K562 (cell line): ENCODE measurements at regions not wholly inside any gene's neighbourhood (a gene's known extent, or its start where the extent isn't known, plus 50 kb on each side); places are given as distances from the start of the nearest gene placed in this dataset.
A peak's percentile ranks its signal among the peaks of the same experiment; 100 is the strongest.

ENCODE experiments used
- ATAC-seq: fragments of 200-7000 bp; cut with Tn5 transposase; 3 replicates; pipeline ENCODE4 v1.9.1; 2020; ENCODE audit warnings: moderate library complexity
- BruUV-seq: library from RNA; stranded (reverse); fragments of 400-500 nt; replicated peaks from 2 replicates; lab custom pipeline; 2021; lab: Mats Ljungman, UMichigan
- CTCF ChIA-PET: fragments of 300-600 bp; formaldehyde crosslinking; extraction: SDS; loops from one replicate; lab custom pipeline; 2021; ENCODE audit warnings: low intra/inter-chr PET ratio; lab: Yijun Ruan, JAX
- POLR2A ChIA-PET: fragments of 300-600, 350-650 bp; sonication (Branson Sonifier 250); formaldehyde crosslinking; extraction: SDS; loops from one replicate; lab custom pipeline; 2021; ENCODE audit warnings: antibody characterized with exemption, inconsistent platforms; lab: Yijun Ruan, JAX
- DNase-seq, 4 experiments: peaks; one replicate each; pipeline versions ENCODE4 v3.0.0 to v3.0.0-alpha.2; 2011 to 2018; ENCODE audit warnings: low spot score in 3 of 4, mixed read lengths in 3 of 4; ENCODE audit errors: extremely low read depth in 1 of 4
- FAIRE-seq: peaks from 2 replicates; lab custom pipeline; 2011; peaks lifted over from hg19 to GRCh38; lab: Jason Lieb, UNC
- H2AFZ ChIP-seq: 2 replicates; pipeline ENCODE4 v1.6.0; 2011; ENCODE audit warnings: low read depth, low read length, control low read depth, inconsistent platforms
- H3K27ac ChIP-seq: fragments of 200-600 bp; 3 replicates; pipeline ENCODE4 v1.8.0; 2011; ENCODE audit warnings: low read depth, mild to moderate bottlenecking, control low read depth, inconsistent platforms, low read length, moderate library complexity, mixed read lengths; ENCODE audit errors: extremely low read depth
- H3K27me3 ChIP-seq, 2 experiments: fragments of 300-600 bp in 1 of 2; 2 replicates in 1 of 2; 3 replicates in 1 of 2; pipeline versions ENCODE4 v1.6.0 to v1.8.0; 2011; ENCODE audit warnings: inconsistent platforms in 2 of 2, low read length in 2 of 2, mild to moderate bottlenecking in 1 of 2, mixed read lengths in 1 of 2, moderate library complexity in 1 of 2; ENCODE audit not compliant: control insufficient read depth in 2 of 2, insufficient read depth in 2 of 2
- H3K36me3 ChIP-seq: fragments of 300-600 bp; 3 replicates; pipeline ENCODE4 v1.8.0; 2011; ENCODE audit warnings: mild to moderate bottlenecking, low read length, inconsistent platforms; ENCODE audit not compliant: control insufficient read depth, insufficient read depth
- H3K4me1 ChIP-seq, 2 experiments: fragments of 200-600 bp in 1 of 2; replicated peaks in 1 of 2; 2 replicates in 1 of 2; 3 replicates in 1 of 2; pipeline versions ENCODE4 v1.5.1 to v1.8.0; 2011; ENCODE audit warnings: inconsistent platforms in 2 of 2, low read length in 2 of 2, mild to moderate bottlenecking in 1 of 2, mixed read lengths in 1 of 2, moderate library complexity in 1 of 2; ENCODE audit not compliant: control insufficient read depth in 2 of 2, insufficient read depth in 2 of 2
- H3K4me2 ChIP-seq: 2 replicates; pipeline ENCODE4 v1.6.1; 2011; ENCODE audit warnings: low read length, control low read depth, inconsistent platforms, mixed read lengths; ENCODE audit not compliant: insufficient read depth
- H3K4me3 ChIP-seq: fragments of 200-600 bp; sonication (generic), shearing (Covaris generic); 2 replicates; pipeline ENCODE4 v1.5.1; 2016; ENCODE audit warnings: control low read depth, inconsistent platforms
- H3K79me2 ChIP-seq: fragments of 200-600 bp; 3 replicates; pipeline ENCODE4 v1.8.0; 2011; ENCODE audit warnings: low read length, inconsistent platforms; ENCODE audit not compliant: control insufficient read depth, insufficient read depth
- H3K9ac ChIP-seq, 2 experiments: 2 replicates each; pipeline versions ENCODE4 v1.6.0 to v1.6.1; 2011; ENCODE audit warnings: low read depth in 2 of 2, low read length in 2 of 2, control low read depth in 1 of 2, inconsistent platforms in 1 of 2, mild to moderate bottlenecking in 1 of 2, mixed read lengths in 1 of 2; ENCODE audit not compliant: insufficient read depth in 1 of 2
- H3K9me1 ChIP-seq: one replicate; pipeline ENCODE4 v1.6.0; 2011; ENCODE audit warnings: inconsistent platforms, mild to moderate bottlenecking, low read length, moderate library complexity; ENCODE audit not compliant: control insufficient read depth, insufficient read depth
- H3K9me3 ChIP-seq: replicated peaks from 2 replicates; pipeline ENCODE4 v1.5.1; 2011; ENCODE audit warnings: low read depth, low read length, inconsistent platforms; ENCODE audit not compliant: control insufficient read depth, insufficient read depth
- H4K20me1 ChIP-seq: replicated peaks from 2 replicates; pipeline ENCODE4 v1.6.1; 2011; ENCODE audit warnings: low read length, inconsistent platforms, mixed read lengths; ENCODE audit not compliant: control insufficient read depth, insufficient read depth
- MECOM ChIP-seq: fragments of 250-450 bp; sonication (Bioruptor Pico); IDR thresholded peaks from 2 replicates; pipeline ENCODE4 v1.8.0; 2022; ENCODE audit warnings: inconsistent platforms
- MEF2D ChIP-seq: conservative IDR thresholded peaks from 2 replicates; pipeline ENCODE4 v1.6.1; 2016; ENCODE audit warnings: low read depth, missing genetic modification characterization, missing compliant biosample characterization
- MLLT1 ChIP-seq, 2 experiments: fragments of 450-650 bp; IDR thresholded peaks; 2 replicates each; pipeline ENCODE4 v1.6.1; 2016
- NCOR1 ChIP-seq: fragments of 450-650 bp; IDR thresholded peaks from 2 replicates; pipeline ENCODE4 v1.6.1; 2016; ENCODE audit warnings: mild to moderate bottlenecking, moderate library complexity
- PKNOX1 ChIP-seq: fragments of 450-650 bp; IDR thresholded peaks from 2 replicates; pipeline ENCODE4 v1.6.1; 2016
- TCF15 ChIP-seq: fragments of 250-450 bp; sonication (Bioruptor Pico); IDR thresholded peaks from 2 replicates; pipeline ENCODE4 v1.8.0; 2022; ENCODE audit warnings: moderate library complexity, mild to moderate bottlenecking, inconsistent platforms
- THRAP3 ChIP-seq: fragments of 450-650 bp; IDR thresholded peaks from 2 replicates; pipeline ENCODE4 v1.6.1; 2016; ENCODE audit warnings: mild to moderate bottlenecking, inconsistent platforms, borderline replicate concordance
- ZKSCAN8 ChIP-seq: fragments of 200-800 bp; sonication (Bioruptor generic); IDR thresholded peaks from 2 replicates; pipeline ENCODE4 v1.6.1; 2016; ENCODE audit warnings: missing genetic modification characterization, missing compliant biosample characterization
- ZNF583 ChIP-seq: fragments of 250-450 bp; sonication (Bioruptor Pico); IDR thresholded peaks from 2 replicates; pipeline ENCODE4 v1.4.0; 2020
- ZNF592 ChIP-seq: fragments of 450-650 bp; IDR thresholded peaks from 2 replicates; pipeline ENCODE4 v1.6.1; 2017; ENCODE audit warnings: antibody characterized with exemption, mild to moderate bottlenecking
- ZNF77 ChIP-seq: fragments of 250-450 bp; sonication (Bioruptor Pico); IDR thresholded peaks from 2 replicates; pipeline ENCODE4 v1.5.0; 2020
- WGBS: fragments of 100-300 bp; shearing (Covaris generic); methylation state at CpG from one replicate; pipeline ENCODE4 v1.1.6; 2016; ENCODE audit warnings: low coverage, mixed read lengths; ENCODE audit not compliant: insufficient coverage; ENCODE audit errors: missing lambda C conversion rate; 5-methylcytosine and 5-hydroxymethylcytosine counted together
- in situ Hi-C: fragments of 300-500 bp; cut with MboI; formaldehyde crosslinking; loops from 4 replicates; pipeline ENCODE4 v1.15.0; 2018; ENCODE audit warnings: inconsistent platforms, mixed read lengths
- intact Hi-C: fragments of 100-400 bp; cut with micrococcal nuclease; formaldehyde crosslinking; loops from 2 replicates; pipeline ENCODE4 v1.14.2; 2022

- TF ChIP-seq MEF2D, result no peak
Measured at GRCh38 chr19:28542394-28543243, 670.3 kb downstream of the UQCRFS1 start (continued).

- ChIA-PET POLR2A (interaction anchor here (0.5 to 7.0 kb wide), 16 partner anchors 12 to 165 kb away, joined by 3 to 81 read pairs (median 4); no protein-coding TSS in a partner anchor), CTCF (no interaction called here)
- peak overlapping the region; percentile 85 for H3K27ac ChIP-seq
- 9% methylated on average over 6 of the region's 6 CpGs for WGBS
- H3K27me3 ChIP-seq, result no peaks in the 10 kb centered on the region
- peaks cover 4% of the 10 kb centered on the region; the same call in 2 of the 3 replicates for H3K36me3 ChIP-seq
- intact Hi-C loops, result loop anchor here (2.0 kb wide), 2 partner anchors 15 to 65 kb away; no protein-coding TSS in a partner anchor
- in situ Hi-C loops, result loop anchor here (5.0 kb wide), 1 partner anchor 66 kb away; no protein-coding TSS in a partner anchor
- H3K9me1 ChIP-seq, result no peaks in the 10 kb centered on the region
- DNase-seq, result no peak
- peak overlapping the region; percentile 87 for H3K4me2 ChIP-seq
- BruUV-seq, result no TSS peak
- no peaks in the 10 kb centered on the region for H3K9me3 ChIP-seq
- peak overlapping the region; percentile 48 for H3K4me3 ChIP-seq
- H3K4me1 ChIP-seq, result peaks cover 13 to 15% of the 10 kb centered on the region in 2 experiments
- FAIRE-seq, result no peak
- peak overlapping the region; percentile 29 to 87 for H3K9ac ChIP-seq
- peak; percentile 37 for ATAC-seq
- H2AFZ ChIP-seq, result no peak overlapping the region
- no peaks in the 10 kb centered on the region for H4K20me1 ChIP-seq
- H3K79me2 ChIP-seq, result peaks cover 94% of the 10 kb centered on the region
- TF ChIP-seq MLLT1 (IDR thresholded peaks at IDR 0.05), result peak; percentile 23 to 24; a peak in 3 of 4 replicates
- no peak for TF ChIP-seq TCF15 (CRISPR knock-in tag)
- peak; percentile 90 for TF ChIP-seq PKNOX1
- TF ChIP-seq ZKSCAN8, result peak; percentile 37; the same call in 1 of the 2 replicates
- TF ChIP-seq MECOM, result peak; percentile 84
- TF ChIP-seq NCOR1, result 0 out of 2 replicates have a peak, but pooled peaks have one; percentile 22
- peak; percentile 14; the same call in 1 of the 2 replicates for TF ChIP-seq ZNF592
- peak; percentile 51; the same call in 1 of the 2 replicates for TF ChIP-seq ZNF77
- 0 out of 2 replicates have a peak, but pooled peaks have one; percentile 13 for TF ChIP-seq ZNF583 (CRISPR knock-in tag)
- TF ChIP-seq THRAP3, result 0 out of 2 replicates have a peak, but pooled peaks have one; percentile 30
Measured at GRCh38 chr19:28541602-28542393, 671.2 kb downstream of the UQCRFS1 start.
